Neural progenitor cell (in vitro differentiated cells): ENCODE measurements at regions not wholly inside any gene's neighbourhood (a gene's known extent, or its start where the extent isn't known, plus 50 kb on each side); places are given as distances from the start of the nearest gene placed in this dataset.
A peak's percentile ranks its signal among the peaks of the same experiment; 100 is the strongest.

Experiments used
- EZH2phosphoT487 ChIP-seq: fragments of 200-600 bp; sonication (generic); IDR thresholded peaks from 2 replicates; pipeline ENCODE4 v1.6.1; 2017; ENCODE audit warnings: antibody characterized with exemption
- TF ChIP-seq, protein P1 (sequence below): fragments of 200-600 bp; sonication (generic); IDR thresholded peaks from 2 replicates; pipeline ENCODE4 v1.5.1; 2017; ENCODE audit warnings: antibody characterized with exemption, mild to moderate bottlenecking

DNA sequence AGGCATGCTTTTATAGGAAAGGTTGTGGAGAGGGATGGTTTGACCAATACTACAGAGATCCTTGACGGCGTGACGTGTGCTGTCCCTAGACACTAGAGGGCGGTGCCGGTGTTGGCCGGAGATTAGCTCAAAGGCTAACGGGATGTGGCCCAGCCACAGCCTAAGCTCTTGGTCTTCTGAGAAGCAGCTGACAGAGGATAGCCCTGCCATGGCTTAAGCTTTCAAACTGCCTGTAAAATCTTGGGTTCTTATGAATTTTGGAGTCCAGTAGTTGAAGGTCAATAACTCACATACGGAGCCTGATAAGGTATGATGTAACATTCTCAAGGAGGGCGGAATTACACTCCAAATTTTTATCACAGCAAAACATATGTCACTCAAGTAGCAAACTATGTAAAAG is 515.7 kb upstream of the ATXN7L3B start:
- TF ChIP-seq, protein P1, sequence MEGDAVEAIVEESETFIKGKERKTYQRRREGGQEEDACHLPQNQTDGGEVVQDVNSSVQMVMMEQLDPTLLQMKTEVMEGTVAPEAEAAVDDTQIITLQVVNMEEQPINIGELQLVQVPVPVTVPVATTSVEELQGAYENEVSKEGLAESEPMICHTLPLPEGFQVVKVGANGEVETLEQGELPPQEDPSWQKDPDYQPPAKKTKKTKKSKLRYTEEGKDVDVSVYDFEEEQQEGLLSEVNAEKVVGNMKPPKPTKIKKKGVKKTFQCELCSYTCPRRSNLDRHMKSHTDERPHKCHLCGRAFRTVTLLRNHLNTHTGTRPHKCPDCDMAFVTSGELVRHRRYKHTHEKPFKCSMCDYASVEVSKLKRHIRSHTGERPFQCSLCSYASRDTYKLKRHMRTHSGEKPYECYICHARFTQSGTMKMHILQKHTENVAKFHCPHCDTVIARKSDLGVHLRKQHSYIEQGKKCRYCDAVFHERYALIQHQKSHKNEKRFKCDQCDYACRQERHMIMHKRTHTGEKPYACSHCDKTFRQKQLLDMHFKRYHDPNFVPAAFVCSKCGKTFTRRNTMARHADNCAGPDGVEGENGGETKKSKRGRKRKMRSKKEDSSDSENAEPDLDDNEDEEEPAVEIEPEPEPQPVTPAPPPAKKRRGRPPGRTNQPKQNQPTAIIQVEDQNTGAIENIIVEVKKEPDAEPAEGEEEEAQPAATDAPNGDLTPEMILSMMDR: peak; percentile 79
- no peak for TF ChIP-seq EZH2phosphoT487
